GM10248 (cell line): ENCODE measurements at regions not wholly inside any gene's neighbourhood (a gene's known extent, or its start where the extent isn't known, plus 50 kb on each side); places are given as distances from the start of the nearest gene placed in this dataset.

ENCODE experiments used
- CTCF ChIA-PET: fragments of 300-600 bp; sonication (Branson Sonifier 250); formaldehyde crosslinking; extraction: SDS; loops from one replicate; lab custom pipeline; 2021; ENCODE audit warnings: antibody characterized with exemption; lab: Yijun Ruan, JAX
- POLR2A ChIA-PET: fragments of 350-650 bp; sonication (Branson Sonifier 250); formaldehyde crosslinking; extraction: SDS; loops from one replicate; lab custom pipeline; 2020; ENCODE audit warnings: antibody characterized with exemption; lab: Yijun Ruan, JAX
- DNase-seq: peaks from one replicate; pipeline ENCODE4 v3.0.0; 2012; ENCODE audit errors: extremely low spot score
- CTCF ChIP-seq: IDR thresholded peaks from 2 replicates; pipeline ENCODE4 v1.5.1; 2012; ENCODE audit warnings: mild to moderate bottlenecking, low read depth; ENCODE audit errors: extremely low read depth, missing control alignments, control extremely low read depth

GRCh38 chr12:105773471-105773870 lies 365.3 kb downstream of the NUAK1 start:
- ChIA-PET POLR2A (no interaction called here), CTCF (interaction anchor here (2.3 kb wide), 1 partner anchor 9 kb away, joined by 6 read pairs; no protein-coding TSS in a partner anchor)
- DNase-seq = no peak
- TF ChIP-seq CTCF = no peak

GRCh38 chr12:105774037-105774436 lies 364.7 kb downstream of the NUAK1 start:
- CTCF ChIA-PET = interaction anchor here (2.3 kb wide), 1 partner anchor 10 kb away, joined by 6 read pairs; no protein-coding TSS in a partner anchor
- DNase-seq = no peak
- POLR2A ChIA-PET = interaction anchor here (0.6 kb wide), 1 partner anchor 109 kb away, joined by 4 read pairs; no protein-coding TSS in a partner anchor
- TF ChIP-seq CTCF = no peak

- ChIA-PET CTCF (interaction anchor here (1.1 to 2.3 kb wide), 2 partner anchors 11 to 24 kb away, joined by 3 to 6 read pairs; no protein-coding TSS in a partner anchor), POLR2A (no interaction called here)
- DNase-seq = no peak
- no peak for TF ChIP-seq CTCF
Measured at GRCh38 chr12:105775343-105775742, 363.4 kb downstream of the NUAK1 start.

- peak; percentile 17 for DNase-seq
- ChIA-PET CTCF (interaction anchor here (0.8 kb wide), 1 partner anchor 80 kb away, joined by 3 read pairs; no protein-coding TSS in a partner anchor), POLR2A (no interaction called here)
- no peak for TF ChIP-seq CTCF
Measured at GRCh38 chr12:105783983-105784947, 354.5 kb downstream of the NUAK1 start.

- CTCF ChIA-PET = interaction anchor here (1.1 kb wide), 1 partner anchor 36 kb away, joined by 4 read pairs; no protein-coding TSS in a partner anchor
- TF ChIP-seq CTCF = no peak
- DNase-seq = no peak
- POLR2A ChIA-PET = no interaction called here
Measured at GRCh38 chr12:105793421-105793820, 345.3 kb downstream of the NUAK1 start.

GRCh38 chr12:105798256-105798845 lies 340.4 kb downstream of the NUAK1 start:
- ChIA-PET POLR2A (no interaction called here), CTCF (interaction anchor here (0.9 kb wide), 1 partner anchor 9 kb away, joined by 3 read pairs; no protein-coding TSS in a partner anchor)
- DNase-seq = no peak
- TF ChIP-seq CTCF = no peak
